Activated naive CD4-positive, alpha-beta T cell treated with anti-CD3 and anti-CD28 coated beads, Interleukin-2, amount 50 U/mL, for 16 hours (primary cell): ENCODE measurements at regions not wholly inside any gene's neighbourhood (a gene's known extent, or its start where the extent isn't known, plus 50 kb on each side); places are given as distances from the start of the nearest gene placed in this dataset.

ENCODE experiments used
- DNase-seq: peaks from one replicate; pipeline ENCODE4 v3.0.0-alpha.2; 2020

DNA sequence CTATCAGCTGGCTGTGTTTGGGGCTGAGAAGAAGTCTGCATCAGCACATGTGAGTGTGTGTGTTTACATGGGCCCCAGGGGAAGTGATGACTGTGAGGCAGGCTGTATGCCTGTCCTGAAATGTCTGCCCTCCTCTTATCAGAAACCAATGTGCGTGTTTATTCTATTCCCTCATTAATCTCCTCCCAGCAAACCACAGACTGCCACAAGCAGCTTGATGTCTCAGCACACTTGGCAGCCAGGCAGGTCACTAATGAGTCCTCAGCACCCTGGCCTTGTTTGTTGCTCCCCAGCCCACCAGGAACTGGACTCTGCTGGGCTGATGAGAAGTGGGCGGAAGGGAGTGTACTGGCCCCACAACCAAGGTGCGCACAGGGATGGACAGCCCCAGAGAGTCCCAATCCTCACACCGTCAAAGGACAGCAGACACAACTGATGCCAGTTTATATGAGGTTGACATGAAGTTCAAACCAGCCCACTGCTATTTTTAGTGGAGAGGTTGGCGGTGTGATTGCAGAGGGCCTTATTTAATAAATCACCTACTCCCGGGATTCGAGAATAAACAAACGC lies 225.8 kb downstream of the ETS1 start:
- DNase-seq = no peak

- no peak for DNase-seq
Observed at GRCh38 chr11:128359515-128359914, 227.8 kb downstream of the ETS1 start.

DNA sequence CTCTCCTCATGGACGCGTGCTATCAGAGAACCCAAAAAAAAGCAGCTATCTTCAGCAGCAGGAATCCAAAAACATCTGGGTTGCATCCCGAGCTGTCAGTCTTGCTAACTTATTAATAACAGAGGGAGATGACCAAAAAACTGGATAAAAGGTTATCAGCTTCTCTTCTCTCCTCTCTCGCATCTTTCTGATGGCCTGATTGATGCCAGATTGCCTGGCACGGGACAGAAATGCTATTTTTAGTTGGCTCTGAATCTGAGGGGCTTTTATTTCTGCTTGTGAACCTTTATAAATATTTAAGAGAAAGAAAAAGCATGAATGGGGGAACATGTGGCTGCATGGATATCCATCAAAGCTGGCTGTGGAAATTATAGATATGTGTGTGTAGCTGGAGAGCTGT lies 230.3 kb downstream of the ETS1 start:
- no peak for DNase-seq

DNA sequence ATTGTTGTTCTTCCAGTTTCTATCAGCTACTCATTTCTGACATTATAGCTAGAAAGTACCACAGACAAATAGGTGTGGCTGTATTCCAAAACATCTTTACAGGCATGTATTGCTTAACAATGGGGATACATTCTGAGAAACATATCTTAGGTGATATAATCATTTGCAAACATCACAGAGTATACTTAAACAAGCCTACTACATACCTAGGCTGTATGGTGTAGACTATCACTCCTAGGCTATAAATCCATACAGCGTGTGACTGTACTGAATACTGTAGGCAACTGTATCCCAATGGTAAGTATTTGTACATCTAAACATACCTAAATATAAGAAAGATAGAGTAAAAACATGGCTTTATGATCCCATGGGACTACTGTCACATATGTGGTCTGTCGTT lies 231.8 kb downstream of the ETS1 start:
- no peak for DNase-seq

GRCh38 chr11:128354476-128354875 lies 232.9 kb downstream of the ETS1 start:
- DNase-seq = no peak

- DNase-seq = peak; percentile 19
Observed at GRCh38 chr11:128351168-128351567, 236.2 kb downstream of the ETS1 start.

- DNase-seq = no peak
Observed at GRCh38 chr11:128349650-128350299, 237.6 kb downstream of the ETS1 start.

DNA sequence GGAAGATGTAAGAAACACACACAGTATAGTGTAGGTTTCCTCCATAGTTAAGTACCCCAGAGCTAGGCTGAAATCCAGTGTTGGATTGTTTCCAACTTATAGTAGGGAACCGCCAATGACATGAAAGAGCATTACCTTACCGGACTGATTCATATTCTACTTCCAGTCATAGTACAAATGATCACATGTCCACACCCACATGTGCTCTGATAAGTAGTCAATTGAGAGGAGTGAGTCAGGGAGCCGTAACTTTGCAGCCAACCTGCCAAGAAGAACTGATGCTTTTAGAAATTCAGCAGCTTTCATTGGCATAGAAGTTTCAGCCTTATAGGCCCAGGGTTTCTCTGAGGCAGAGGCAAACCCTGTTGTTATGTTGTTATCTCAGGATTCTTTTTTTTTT lies 240.6 kb downstream of the ETS1 start:
- peak; percentile 46 for DNase-seq

DNA sequence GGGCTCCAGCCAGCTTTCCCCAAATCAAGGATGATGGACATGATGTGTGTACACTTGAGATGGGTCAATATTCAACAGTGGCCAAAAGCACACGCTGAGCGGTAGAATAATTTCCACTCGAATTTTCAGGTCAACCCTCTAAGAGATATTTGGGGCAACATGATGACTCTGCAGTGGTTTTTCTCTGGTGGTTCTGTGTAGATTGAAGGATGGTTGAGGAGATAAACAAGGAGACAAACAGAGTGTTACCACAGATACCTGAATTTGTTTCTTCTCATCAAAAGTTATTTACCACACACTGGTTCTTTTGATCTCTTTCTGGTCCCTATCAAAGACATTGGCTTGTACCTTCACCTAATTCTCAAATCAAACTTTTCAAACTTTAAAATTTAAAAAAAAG lies 242.0 kb downstream of the ETS1 start:
- no peak for DNase-seq

GRCh38 chr11:128343870-128344269 lies 243.5 kb downstream of the ETS1 start:
- DNase-seq = no peak

- DNase-seq = no peak
Observed at GRCh38 chr11:128343135-128343514, 244.2 kb downstream of the ETS1 start.

GRCh38 chr11:128342511-128343134 lies 244.7 kb downstream of the ETS1 start:
- DNase-seq = peak; percentile 64

DNA sequence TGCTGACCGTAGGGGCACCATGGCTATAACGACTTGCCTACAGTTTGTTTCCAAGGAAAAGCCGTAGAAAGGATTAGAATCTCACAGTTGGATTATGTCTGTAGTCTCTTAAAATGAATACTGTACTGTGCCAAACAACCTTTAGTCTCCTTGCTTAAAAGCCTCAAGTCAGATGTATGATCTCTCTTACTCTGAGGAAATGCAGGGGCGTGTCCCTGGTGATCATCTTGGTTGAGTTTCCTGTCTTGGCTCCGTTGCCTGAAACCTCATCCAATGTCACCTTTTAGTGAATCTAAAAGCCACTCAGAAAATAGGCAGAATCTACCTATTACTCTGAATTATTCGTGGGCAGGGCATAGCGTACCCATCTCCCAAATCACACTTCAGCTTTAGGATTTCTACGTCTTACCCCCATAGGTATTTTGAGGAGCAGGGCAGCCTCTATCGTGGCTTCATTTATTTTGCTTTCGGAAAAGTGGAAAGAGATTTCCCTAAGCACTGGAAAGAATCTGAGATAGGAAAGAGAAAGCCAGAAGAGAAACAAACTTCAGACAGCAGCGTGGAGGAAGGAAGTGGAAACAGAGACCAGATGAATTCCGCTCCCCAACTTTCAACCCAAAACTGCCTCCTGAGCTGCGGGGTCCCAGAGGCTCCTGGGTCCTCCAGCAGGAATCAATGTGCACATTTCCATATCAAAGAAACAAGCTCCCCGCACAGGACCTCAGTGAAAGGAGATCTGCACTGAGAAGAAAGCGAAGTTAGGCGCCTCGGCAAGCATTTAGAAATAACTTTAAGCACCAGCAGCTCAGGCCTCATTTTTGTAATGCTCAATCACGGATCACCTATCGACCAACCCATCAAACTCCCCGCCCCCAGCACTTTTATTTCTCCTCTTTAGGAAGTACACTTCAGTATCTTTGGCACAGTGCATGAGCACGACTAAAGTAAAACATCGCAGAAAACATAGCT lies 245.8 kb downstream of the ETS1 start:
- DNase-seq = peak; percentile 42

GRCh38 chr11:128339792-128340191 lies 247.6 kb downstream of the ETS1 start:
- no peak for DNase-seq

DNA sequence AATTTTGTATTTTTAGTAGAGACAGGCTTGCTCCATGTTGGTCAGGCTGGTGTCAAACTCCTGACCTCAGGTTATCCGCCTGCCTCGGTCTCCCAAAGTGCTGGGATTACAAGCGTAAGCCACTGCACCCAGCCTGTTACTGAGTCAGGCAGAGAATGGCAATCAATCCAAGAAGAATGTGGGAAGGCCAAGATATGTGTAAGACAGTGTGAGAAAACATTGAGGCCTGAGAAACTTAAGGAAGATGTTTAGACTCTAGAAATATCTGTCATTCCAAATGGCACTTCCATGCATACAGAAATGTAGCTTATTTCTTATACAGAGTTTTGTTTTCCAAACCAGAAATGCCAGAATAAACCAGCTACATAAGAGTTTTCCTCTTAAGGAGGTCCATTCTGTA lies 248.5 kb downstream of the ETS1 start:
- DNase-seq = no peak

DNA sequence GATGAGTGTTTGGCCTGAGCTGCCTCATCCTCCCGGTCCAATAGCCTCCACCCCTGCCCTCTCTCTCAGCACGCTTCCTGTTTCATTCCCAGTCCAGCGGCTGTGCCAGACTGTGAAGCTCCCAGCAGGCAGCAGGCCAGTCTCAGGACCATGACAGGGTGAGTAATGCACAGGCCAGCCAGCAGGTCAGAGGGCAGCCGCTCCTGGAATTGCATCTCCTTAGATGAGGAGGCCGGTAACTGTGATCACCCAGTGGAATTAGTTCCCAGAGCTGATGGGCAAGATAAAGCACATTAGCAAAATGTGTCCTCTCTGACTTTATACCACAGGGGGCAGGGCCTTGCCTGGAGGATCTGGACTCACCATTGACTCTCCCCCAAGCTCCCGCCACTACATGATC lies 251.2 kb downstream of the ETS1 start:
- no peak for DNase-seq

GRCh38 chr11:128335729-128336128 lies 251.6 kb downstream of the ETS1 start:
- no peak for DNase-seq

GRCh38 chr11:128334311-128335044 lies 252.9 kb downstream of the ETS1 start:
- no peak for DNase-seq

DNA sequence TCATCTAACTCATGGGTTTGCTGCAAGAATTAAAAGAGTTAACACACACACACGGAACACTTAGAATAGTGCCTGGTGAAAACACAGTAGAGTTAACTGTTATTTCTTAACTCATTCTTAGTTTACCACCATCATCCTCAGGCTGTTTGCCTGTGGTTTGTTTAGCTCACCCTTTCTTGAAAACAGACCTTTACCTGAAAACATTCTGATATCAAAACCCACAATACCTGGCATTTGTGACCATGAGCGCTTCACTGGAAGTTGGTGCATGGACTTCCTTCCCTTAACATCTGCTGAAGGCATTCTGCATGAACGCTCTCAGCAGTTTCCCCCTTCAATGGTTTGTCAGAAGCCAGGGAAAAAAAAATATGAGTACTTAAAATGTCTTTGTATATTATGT lies 256.0 kb downstream of the ETS1 start:
- no peak for DNase-seq

- no peak for DNase-seq
Observed at GRCh38 chr11:128330203-128330602, 257.2 kb downstream of the ETS1 start.

- DNase-seq = no peak
Observed at GRCh38 chr11:128328955-128329551, 258.3 kb downstream of the ETS1 start.

DNA sequence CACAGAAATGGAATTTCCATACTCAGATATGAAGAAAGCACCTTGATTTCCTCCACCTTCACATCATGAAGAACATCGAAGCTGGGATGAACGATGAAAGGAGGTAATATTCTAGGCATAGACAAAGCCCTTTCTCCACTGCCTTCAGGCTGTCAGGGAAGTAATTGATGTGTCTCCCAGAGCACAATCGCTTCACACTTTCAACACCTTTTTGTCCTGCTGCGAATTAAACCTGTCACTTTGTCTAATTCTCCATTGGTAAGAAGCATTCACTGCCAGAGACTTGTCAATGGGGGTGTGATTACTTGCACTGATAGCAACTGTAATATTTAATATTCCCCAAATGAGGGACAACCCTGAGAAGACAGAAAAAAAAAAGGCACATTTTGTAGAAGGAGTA lies 260.1 kb downstream of the ETS1 start:
- no peak for DNase-seq
